A549 (cell line): ENCODE measurements at regions not wholly inside any gene's neighbourhood (a gene's known extent, or its start where the extent isn't known, plus 50 kb on each side); places are given as distances from the start of the nearest gene placed in this dataset.

Experiments
- ATAC-seq, 2 experiments: fragments of 200-7000 bp in 1 of 2; fragments of >200 bp in 1 of 2; cut with Nextera tagmentation in 1 of 2; cut with Tn5 transposase in 1 of 2; 3 replicates each; pipeline versions ENCODE4 v1.8.0 to v1.9.1; 2018 to 2020; ENCODE audit warnings: mild to moderate bottlenecking in 1 of 2, moderate library complexity in 1 of 2
- CTCF ChIA-PET: fragments of 300-600 bp; sonication (Branson Sonifier 250); formaldehyde crosslinking; extraction: SDS; loops from one replicate; lab custom pipeline; 2021; ENCODE audit warnings: antibody characterized with exemption, inconsistent platforms; lab: Yijun Ruan, JAX
- POLR2A ChIA-PET: fragments of 350-600 bp; formaldehyde crosslinking; extraction: SDS; loops from one replicate; lab custom pipeline; 2021; ENCODE audit warnings: antibody characterized with exemption, inconsistent platforms; lab: Yijun Ruan, JAX
- DNase-seq, 2 experiments: peaks; one replicate each; pipeline versions ENCODE4 v3.0.0 to v3.0.0-alpha.2; 2011 to 2016; ENCODE audit warnings: low read depth in 1 of 2, low spot score in 1 of 2
- FAIRE-seq: peaks from 2 replicates; lab custom pipeline; 2011; peaks lifted over from hg19 to GRCh38; lab: Jason Lieb, UNC
- H3K27ac ChIP-seq, 2 experiments: fragments of >200 bp; sonication (Bioruptor Twin); formaldehyde crosslinking; 3 replicates each; pipeline ENCODE4 v1.5.1; 2016 to 2017
- H3K4me1 ChIP-seq: fragments of >200 bp; sonication (Bioruptor Twin); formaldehyde crosslinking; 3 replicates; pipeline ENCODE4 v1.6.1; 2016
- H3K4me2 ChIP-seq: fragments of >200 bp; sonication (Bioruptor Twin); formaldehyde crosslinking; 3 replicates; pipeline ENCODE4 v1.6.1; 2016
- H3K4me3 ChIP-seq: fragments of >200 bp; sonication (Bioruptor Twin); formaldehyde crosslinking; 3 replicates; pipeline ENCODE4 v1.5.1; 2016
- H3K9me3 ChIP-seq: fragments of >200 bp; sonication (Bioruptor Twin); formaldehyde crosslinking; 3 replicates; pipeline ENCODE4 v1.6.1; 2016
- BHLHE40 ChIP-seq: IDR thresholded peaks from 2 replicates; pipeline ENCODE4 v1.6.1; 2012; ENCODE audit warnings: low read depth, low read length, inconsistent platforms
- CBX2 ChIP-seq: fragments of 200-600 bp; sonication (generic); IDR thresholded peaks from 2 replicates; pipeline ENCODE4 v1.6.1; 2016; ENCODE audit warnings: low read depth, mild to moderate bottlenecking, borderline replicate concordance
- CBX8 ChIP-seq: fragments of 200-600 bp; sonication (generic); IDR thresholded peaks from 2 replicates; pipeline ENCODE4 v1.6.1; 2016
- EP300 ChIP-seq, 2 experiments: fragments of >200 bp; sonication (Bioruptor Twin); formaldehyde crosslinking; IDR thresholded peaks; 2 replicates in 1 of 2; 3 replicates in 1 of 2; pipeline ENCODE4 v1.6.1; 2016 to 2017
- FOSL2 ChIP-seq, 2 experiments: fragments of 450-650 bp in 1 of 2; fragments of >200 bp in 1 of 2; sonication (Bioruptor Twin) in 1 of 2; formaldehyde crosslinking; IDR thresholded peaks; 2 replicates each; pipeline versions ENCODE4 v1.5.0 to v1.6.1; 2016 to 2020; ENCODE audit warnings: mild to moderate bottlenecking in 1 of 2, moderate library complexity in 1 of 2
- HOXA7 ChIP-seq: fragments of 250-450 bp; sonication (Bioruptor Pico); IDR thresholded peaks from 2 replicates; pipeline ENCODE4 v1.5.0; 2020; ENCODE audit warnings: mild to moderate bottlenecking, moderate library complexity
- JUN ChIP-seq, 2 experiments: fragments of >200 bp; sonication (Bioruptor Twin); formaldehyde crosslinking; IDR thresholded peaks; 2 replicates in 1 of 2; 3 replicates in 1 of 2; pipeline ENCODE4 v1.6.1; 2016 to 2017
- JUNB ChIP-seq: fragments of >200 bp; sonication (Bioruptor Twin); formaldehyde crosslinking; IDR thresholded peaks from 2 replicates; pipeline ENCODE4 v1.6.1; 2016
- KDM5A ChIP-seq: fragments of 200-600 bp; sonication (generic); IDR thresholded peaks from 2 replicates; pipeline ENCODE4 v1.6.1; 2016; ENCODE audit warnings: antibody characterized with exemption, mild to moderate bottlenecking
- NR3C1 ChIP-seq: fragments of >200 bp; sonication (Bioruptor Twin); formaldehyde crosslinking; IDR thresholded peaks from 3 replicates; pipeline ENCODE4 v1.6.1; 2017
- POLR2AphosphoS2 ChIP-seq: conservative IDR thresholded peaks from 2 replicates; pipeline ENCODE4 v1.6.1; 2012; ENCODE audit warnings: low read length, improper control_type of control experiment, inconsistent platforms
- RFX5 ChIP-seq: fragments of 450-650 bp; IDR thresholded peaks from 2 replicates; pipeline ENCODE4 v1.7.1; 2014; ENCODE audit warnings: antibody characterized with exemption, mild to moderate bottlenecking, moderate library complexity
- SMC3 ChIP-seq: fragments of >200 bp; sonication (Bioruptor Twin); formaldehyde crosslinking; IDR thresholded peaks from 3 replicates; pipeline ENCODE4 v1.6.1; 2018; ENCODE audit warnings: inconsistent platforms
- SREBF2 ChIP-seq: fragments of 450-650 bp; IDR thresholded peaks from 2 replicates; pipeline ENCODE4 v1.6.1; 2014; ENCODE audit warnings: mild to moderate bottlenecking, moderate library complexity
- TFCP2L1 ChIP-seq: fragments of 250-450 bp; sonication (Bioruptor Pico); IDR thresholded peaks from 2 replicates; pipeline ENCODE4 v1.5.0; 2021; ENCODE audit warnings: mild to moderate bottlenecking
- ZFP36 ChIP-seq: fragments of 450-650 bp; IDR thresholded peaks from 2 replicates; pipeline ENCODE4 v1.6.1; 2014; ENCODE audit warnings: borderline replicate concordance; ENCODE audit not compliant: partially characterized antibody
- ZSCAN20 ChIP-seq: fragments of 250-450 bp; sonication (Bioruptor Pico); IDR thresholded peaks from 2 replicates; pipeline ENCODE4 v1.8.0; 2022; ENCODE audit warnings: mild to moderate bottlenecking, moderate library complexity
- WGBS: methylation state at CpG from one replicate; pipeline ENCODE4 v1.1.6; 2017; ENCODE audit errors: missing lambda C conversion rate; 5-methylcytosine and 5-hydroxymethylcytosine counted together
- TF ChIP-seq, protein P1 (sequence below): IDR thresholded peaks from 2 replicates; pipeline ENCODE4 v1.6.1; 2012
- TF ChIP-seq, protein P2 (sequence below): fragments of >200 bp; sonication (Bioruptor Twin); formaldehyde crosslinking; IDR thresholded peaks from 3 replicates; pipeline ENCODE4 v1.6.1; 2016
- TF ChIP-seq, protein P3 (sequence below): fragments of 150-350 bp; IDR thresholded peaks from 2 replicates; pipeline ENCODE4 v1.6.1; 2014; ENCODE audit warnings: low read depth, mild to moderate bottlenecking, low read length
- TF ChIP-seq, protein P4 (sequence below): fragments of >200 bp; sonication (Bioruptor Twin); formaldehyde crosslinking; IDR thresholded peaks from 3 replicates; pipeline ENCODE4 v1.5.1; 2016
- TF ChIP-seq, protein P5 (sequence below): fragments of >200 bp; sonication (Bioruptor Twin); formaldehyde crosslinking; IDR thresholded peaks from 2 replicates; pipeline ENCODE4 v1.6.1; 2016
- TF ChIP-seq, protein P6 (sequence below): fragments of 250-450 bp; sonication (Bioruptor Pico); IDR thresholded peaks from 2 replicates; pipeline ENCODE4 v1.5.0; 2021; ENCODE audit warnings: mild to moderate bottlenecking, moderate library complexity, borderline replicate concordance
- TF ChIP-seq, protein P7 (sequence below): fragments of 450-650 bp; IDR thresholded peaks from 2 replicates; pipeline ENCODE4 v1.6.1; 2014; ENCODE audit warnings: antibody characterized with exemption

DNA sequence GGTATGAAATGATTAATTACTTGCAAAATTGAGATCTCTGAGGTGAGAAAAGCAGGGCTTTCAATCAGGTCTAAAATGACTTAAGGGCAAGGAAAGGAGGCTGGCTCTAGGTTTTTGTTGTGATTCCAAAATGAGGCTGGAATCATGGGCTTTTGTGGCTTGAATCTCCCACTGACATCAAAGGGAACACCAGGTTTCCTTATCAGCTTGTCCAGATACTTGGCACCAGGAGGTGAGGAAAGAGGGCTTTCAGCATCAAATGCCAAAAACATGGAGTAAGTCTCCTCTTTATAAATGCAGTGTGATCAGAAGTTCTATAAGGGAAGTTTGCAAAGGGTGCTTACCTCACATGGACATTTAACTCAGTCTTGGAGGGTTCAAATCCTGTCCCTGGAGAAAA lies 402.3 kb downstream of the NDFIP2 start:
- DNase-seq (no peak), ATAC-seq (no peak), FAIRE-seq (no peak)
- Histone ChIP-seq H3K4me1 (no peaks in the 10 kb centered on the region), H3K4me3 (no peak overlapping the region), H3K9me3 (no peaks in the 10 kb centered on the region), H3K4me2 (no peak overlapping the region), H3K27ac (no peak overlapping the region)
- TF ChIP-seq KDM5A, result no peak
- TF ChIP-seq JUN (IDR thresholded peaks at IDR 0.05), result no peak
- TF ChIP-seq FOSL2 (IDR thresholded peaks at IDR 0.05), result no peak
- TF ChIP-seq FOSL2 (CRISPR knock-in tag; IDR thresholded peaks at IDR 0.05), result no peak
- TF ChIP-seq, protein P1, sequence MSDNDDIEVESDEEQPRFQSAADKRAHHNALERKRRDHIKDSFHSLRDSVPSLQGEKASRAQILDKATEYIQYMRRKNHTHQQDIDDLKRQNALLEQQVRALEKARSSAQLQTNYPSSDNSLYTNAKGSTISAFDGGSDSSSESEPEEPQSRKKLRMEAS, result no peak
- ChIA-PET CTCF (interaction anchor here (1.3 kb wide), 1 partner anchor 25 kb away, joined by 3 read pairs; no protein-coding TSS in a partner anchor), POLR2A (no interaction called here)

DNA sequence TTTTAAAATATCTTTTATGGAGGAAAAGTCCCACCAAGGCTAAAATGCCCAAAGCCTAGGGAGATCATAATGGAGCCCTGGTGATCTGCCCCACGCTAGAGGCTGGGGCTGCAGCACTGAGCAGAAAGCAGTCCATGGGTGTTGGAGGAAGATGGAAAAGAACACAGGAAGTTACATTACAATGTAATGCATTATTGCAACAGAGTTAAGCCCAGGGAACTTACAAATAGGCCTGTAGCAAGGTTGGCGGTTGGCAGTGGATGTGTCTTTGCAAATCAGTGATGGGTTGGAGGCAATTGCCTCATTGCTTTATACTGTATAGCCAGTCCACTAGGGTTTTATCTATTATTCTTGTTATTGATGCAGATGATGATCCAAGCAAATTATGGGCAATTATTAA lies 399.9 kb downstream of the NDFIP2 start:
- Histone ChIP-seq H3K4me3 (no peak overlapping the region), H3K9me3 (no peaks in the 10 kb centered on the region; the same call in 2 of the 3 replicates), H3K4me2 (no peak overlapping the region), H3K4me1 (no peaks in the 10 kb centered on the region), H3K27ac (no peak overlapping the region)
- ATAC-seq, result no peak
- no peak for FAIRE-seq
- ChIA-PET CTCF (no interaction called here), POLR2A (no interaction called here)
- no peak for DNase-seq
- 85% methylated on average over 2 of the region's 2 CpGs for WGBS
- TF ChIP-seq, protein P2, sequence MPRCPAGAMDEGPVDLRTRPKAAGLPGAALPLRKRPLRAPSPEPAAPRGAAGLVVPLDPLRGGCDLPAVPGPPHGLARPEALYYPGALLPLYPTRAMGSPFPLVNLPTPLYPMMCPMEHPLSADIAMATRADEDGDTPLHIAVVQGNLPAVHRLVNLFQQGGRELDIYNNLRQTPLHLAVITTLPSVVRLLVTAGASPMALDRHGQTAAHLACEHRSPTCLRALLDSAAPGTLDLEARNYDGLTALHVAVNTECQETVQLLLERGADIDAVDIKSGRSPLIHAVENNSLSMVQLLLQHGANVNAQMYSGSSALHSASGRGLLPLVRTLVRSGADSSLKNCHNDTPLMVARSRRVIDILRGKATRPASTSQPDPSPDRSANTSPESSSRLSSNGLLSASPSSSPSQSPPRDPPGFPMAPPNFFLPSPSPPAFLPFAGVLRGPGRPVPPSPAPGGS, result no peak
- TF ChIP-seq BHLHE40 (no peak), JUNB (no peak), CBX8 (no peak), EP300 (IDR thresholded peaks at IDR 0.05) (no peak), NR3C1 (no peak), ZSCAN20 (CRISPR knock-in tag) (no peak), TFCP2L1 (CRISPR knock-in tag) (no peak), SMC3 (no peak), POLR2AphosphoS2 (no peak)
- TF ChIP-seq, protein P3, sequence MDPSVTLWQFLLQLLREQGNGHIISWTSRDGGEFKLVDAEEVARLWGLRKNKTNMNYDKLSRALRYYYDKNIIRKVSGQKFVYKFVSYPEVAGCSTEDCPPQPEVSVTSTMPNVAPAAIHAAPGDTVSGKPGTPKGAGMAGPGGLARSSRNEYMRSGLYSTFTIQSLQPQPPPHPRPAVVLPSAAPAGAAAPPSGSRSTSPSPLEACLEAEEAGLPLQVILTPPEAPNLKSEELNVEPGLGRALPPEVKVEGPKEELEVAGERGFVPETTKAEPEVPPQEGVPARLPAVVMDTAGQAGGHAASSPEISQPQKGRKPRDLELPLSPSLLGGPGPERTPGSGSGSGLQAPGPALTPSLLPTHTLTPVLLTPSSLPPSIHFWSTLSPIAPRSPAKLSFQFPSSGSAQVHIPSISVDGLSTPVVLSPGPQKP, result no peak
- TF ChIP-seq, protein P4, sequence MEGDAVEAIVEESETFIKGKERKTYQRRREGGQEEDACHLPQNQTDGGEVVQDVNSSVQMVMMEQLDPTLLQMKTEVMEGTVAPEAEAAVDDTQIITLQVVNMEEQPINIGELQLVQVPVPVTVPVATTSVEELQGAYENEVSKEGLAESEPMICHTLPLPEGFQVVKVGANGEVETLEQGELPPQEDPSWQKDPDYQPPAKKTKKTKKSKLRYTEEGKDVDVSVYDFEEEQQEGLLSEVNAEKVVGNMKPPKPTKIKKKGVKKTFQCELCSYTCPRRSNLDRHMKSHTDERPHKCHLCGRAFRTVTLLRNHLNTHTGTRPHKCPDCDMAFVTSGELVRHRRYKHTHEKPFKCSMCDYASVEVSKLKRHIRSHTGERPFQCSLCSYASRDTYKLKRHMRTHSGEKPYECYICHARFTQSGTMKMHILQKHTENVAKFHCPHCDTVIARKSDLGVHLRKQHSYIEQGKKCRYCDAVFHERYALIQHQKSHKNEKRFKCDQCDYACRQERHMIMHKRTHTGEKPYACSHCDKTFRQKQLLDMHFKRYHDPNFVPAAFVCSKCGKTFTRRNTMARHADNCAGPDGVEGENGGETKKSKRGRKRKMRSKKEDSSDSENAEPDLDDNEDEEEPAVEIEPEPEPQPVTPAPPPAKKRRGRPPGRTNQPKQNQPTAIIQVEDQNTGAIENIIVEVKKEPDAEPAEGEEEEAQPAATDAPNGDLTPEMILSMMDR, result no peak
- TF ChIP-seq, protein P5, sequence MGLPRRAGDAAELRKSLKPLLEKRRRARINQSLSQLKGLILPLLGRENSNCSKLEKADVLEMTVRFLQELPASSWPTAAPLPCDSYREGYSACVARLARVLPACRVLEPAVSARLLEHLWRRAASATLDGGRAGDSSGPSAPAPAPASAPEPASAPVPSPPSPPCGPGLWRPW, result no peak

DNA sequence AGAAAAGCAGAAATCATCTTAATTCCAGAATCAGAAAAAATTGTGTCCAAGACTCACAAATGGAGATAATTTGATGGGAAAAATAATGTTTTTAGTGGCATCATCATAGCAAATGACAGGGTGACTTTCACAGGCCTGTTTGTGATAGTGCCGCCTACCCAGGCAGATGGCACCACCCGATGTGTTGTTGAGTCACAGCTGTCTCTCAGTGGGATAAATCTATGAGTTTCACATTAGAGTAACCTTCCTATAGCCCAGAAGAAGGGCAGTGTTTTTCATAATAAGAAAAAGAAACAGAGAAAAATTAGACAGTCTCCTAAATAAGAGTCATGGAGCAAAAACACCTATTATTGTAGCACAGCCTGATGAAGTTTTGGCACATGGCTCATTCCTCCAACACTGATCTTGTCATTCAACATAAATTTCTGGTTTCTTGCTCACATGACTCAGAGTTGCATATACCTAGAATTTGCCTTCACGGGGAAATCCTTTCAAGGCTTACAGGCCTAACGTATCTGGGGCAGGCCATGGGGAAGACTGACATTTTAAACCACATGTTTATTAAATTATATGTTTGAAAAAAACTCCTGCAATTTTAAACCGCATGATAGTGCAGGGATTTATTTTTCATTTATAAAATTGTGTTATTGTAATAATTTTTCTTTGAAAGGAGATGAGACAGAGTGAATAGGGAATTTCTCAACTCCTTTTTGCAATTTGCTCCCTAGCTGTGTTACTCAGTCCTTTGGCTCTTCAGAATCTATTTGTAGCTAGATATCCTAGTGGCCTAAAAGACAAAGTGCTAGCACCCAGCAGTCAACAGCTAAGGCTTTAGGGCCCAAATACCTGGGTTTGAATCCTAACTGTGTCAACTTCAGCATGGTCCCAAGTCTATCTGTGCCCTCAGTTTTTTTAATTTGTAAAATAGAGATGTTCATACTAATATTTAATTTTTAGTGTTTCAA lies 393.7 kb downstream of the NDFIP2 start:
- Histone ChIP-seq H3K27ac (no peak overlapping the region), H3K9me3 (no peaks in the 10 kb centered on the region; the same call in 2 of the 3 replicates), H3K4me3 (no peak overlapping the region), H3K4me1 (no peaks in the 10 kb centered on the region), H3K4me2 (no peak overlapping the region)
- no peak for ATAC-seq
- FAIRE-seq, result no peak
- POLR2A ChIA-PET, result no interaction called here
- whole genome bisulfite sequencing, result 82% methylated on average over 5 of the region's 5 CpGs
- CTCF ChIA-PET, result no interaction called here
- DNase-seq, result no peak
- TF ChIP-seq CBX2, result no peak
- no peak for TF ChIP-seq JUN (IDR thresholded peaks at IDR 0.05)
- TF ChIP-seq, protein P6, sequence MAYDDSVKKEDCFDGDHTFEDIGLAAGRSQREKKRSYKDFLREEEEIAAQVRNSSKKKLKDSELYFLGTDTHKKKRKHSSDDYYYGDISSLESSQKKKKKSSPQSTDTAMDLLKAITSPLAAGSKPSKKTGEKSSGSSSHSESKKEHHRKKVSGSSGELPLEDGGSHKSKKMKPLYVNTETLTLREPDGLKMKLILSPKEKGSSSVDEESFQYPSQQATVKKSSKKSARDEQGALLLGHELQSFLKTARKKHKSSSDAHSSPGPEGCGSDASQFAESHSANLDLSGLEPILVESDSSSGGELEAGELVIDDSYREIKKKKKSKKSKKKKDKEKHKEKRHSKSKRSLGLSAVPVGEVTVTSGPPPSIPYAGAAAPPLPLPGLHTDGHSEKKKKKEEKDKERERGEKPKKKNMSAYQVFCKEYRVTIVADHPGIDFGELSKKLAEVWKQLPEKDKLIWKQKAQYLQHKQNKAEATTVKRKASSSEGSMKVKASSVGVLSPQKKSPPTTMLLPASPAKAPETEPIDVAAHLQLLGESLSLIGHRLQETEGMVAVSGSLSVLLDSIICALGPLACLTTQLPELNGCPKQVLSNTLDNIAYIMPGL (CRISPR knock-in tag), result no peak
- TF ChIP-seq, protein P2, result no peak
- TF ChIP-seq SREBF2, result no peak
- TF ChIP-seq FOSL2 (IDR thresholded peaks at IDR 0.05), result no peak
- TF ChIP-seq FOSL2 (CRISPR knock-in tag; IDR thresholded peaks at IDR 0.05), result no peak
- no peak for TF ChIP-seq RFX5
- TF ChIP-seq KDM5A, result no peak
- no peak for TF ChIP-seq ZFP36
- no peak for TF ChIP-seq HOXA7 (CRISPR knock-in tag)
- no peak for TF ChIP-seq POLR2AphosphoS2
- TF ChIP-seq, protein P7, sequence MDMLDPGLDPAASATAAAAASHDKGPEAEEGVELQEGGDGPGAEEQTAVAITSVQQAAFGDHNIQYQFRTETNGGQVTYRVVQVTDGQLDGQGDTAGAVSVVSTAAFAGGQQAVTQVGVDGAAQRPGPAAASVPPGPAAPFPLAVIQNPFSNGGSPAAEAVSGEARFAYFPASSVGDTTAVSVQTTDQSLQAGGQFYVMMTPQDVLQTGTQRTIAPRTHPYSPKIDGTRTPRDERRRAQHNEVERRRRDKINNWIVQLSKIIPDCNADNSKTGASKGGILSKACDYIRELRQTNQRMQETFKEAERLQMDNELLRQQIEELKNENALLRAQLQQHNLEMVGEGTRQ, result no peak
